MM.1S (cell line): ENCODE measurements at regions not wholly inside any gene's neighbourhood (a gene's known extent, or its start where the extent isn't known, plus 50 kb on each side); places are given as distances from the start of the nearest gene placed in this dataset.

ENCODE experiments used
- EZH2 ChIP-seq: fragments of 300-600 bp; sonication (generic); optimal IDR thresholded peaks from 2 replicates; pipeline ENCODE3; 2017; ENCODE audit warnings: low read depth, mild to moderate bottlenecking, antibody characterized with exemption, low read length, mixed read lengths
- EZH2phosphoT487 ChIP-seq: fragments of 300-600 bp; sonication (generic); IDR thresholded peaks from 2 replicates; pipeline ENCODE4 v1.6.1; 2018; ENCODE audit warnings: antibody characterized with exemption, low read length
- TF ChIP-seq, protein P1 (sequence below): fragments of 300-600 bp; sonication (generic); IDR thresholded peaks from 2 replicates; pipeline ENCODE4 v1.5.1; 2016; ENCODE audit warnings: antibody characterized with exemption, low read length, mixed read lengths

DNA sequence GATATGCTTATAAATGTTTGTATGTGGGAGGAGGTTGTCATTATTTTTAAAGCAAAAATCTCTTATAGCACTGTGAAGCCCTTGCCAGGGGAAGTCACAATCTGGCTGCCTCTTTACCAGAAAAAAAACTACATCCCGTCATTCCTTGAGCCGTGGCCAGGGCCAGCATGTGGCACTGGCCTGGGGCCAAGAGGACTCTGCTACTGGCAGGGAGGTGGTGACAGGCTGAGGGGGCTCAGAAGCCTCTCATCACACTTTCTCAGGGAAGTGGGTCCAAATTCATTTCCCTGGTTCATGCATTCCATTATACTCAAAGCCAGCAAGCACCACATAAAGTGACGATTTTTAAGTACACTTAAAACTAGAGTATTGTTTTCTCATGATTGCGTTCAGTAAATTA lies 457.3 kb downstream of the ZNF608 start:
- TF ChIP-seq EZH2 (no peak), EZH2phosphoT487 (no peak)
- TF ChIP-seq, protein P1, sequence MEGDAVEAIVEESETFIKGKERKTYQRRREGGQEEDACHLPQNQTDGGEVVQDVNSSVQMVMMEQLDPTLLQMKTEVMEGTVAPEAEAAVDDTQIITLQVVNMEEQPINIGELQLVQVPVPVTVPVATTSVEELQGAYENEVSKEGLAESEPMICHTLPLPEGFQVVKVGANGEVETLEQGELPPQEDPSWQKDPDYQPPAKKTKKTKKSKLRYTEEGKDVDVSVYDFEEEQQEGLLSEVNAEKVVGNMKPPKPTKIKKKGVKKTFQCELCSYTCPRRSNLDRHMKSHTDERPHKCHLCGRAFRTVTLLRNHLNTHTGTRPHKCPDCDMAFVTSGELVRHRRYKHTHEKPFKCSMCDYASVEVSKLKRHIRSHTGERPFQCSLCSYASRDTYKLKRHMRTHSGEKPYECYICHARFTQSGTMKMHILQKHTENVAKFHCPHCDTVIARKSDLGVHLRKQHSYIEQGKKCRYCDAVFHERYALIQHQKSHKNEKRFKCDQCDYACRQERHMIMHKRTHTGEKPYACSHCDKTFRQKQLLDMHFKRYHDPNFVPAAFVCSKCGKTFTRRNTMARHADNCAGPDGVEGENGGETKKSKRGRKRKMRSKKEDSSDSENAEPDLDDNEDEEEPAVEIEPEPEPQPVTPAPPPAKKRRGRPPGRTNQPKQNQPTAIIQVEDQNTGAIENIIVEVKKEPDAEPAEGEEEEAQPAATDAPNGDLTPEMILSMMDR: no peak
